HepG2 (cell line): ENCODE measurements at regions not wholly inside any gene's neighbourhood (a gene's known extent, or its start where the extent isn't known, plus 50 kb on each side); places are given as distances from the start of the nearest gene placed in this dataset.
"Not testable (repeated sequence)": the region's sequence is repeated elsewhere in the genome, so short reads cannot be mapped to it uniquely, and the experiment has no call there.

Experiments used
- ATAC-seq: fragments of 200-7000 bp; cut with Tn5 transposase; 3 replicates; pipeline ENCODE4 v1.9.1; 2020; ENCODE audit warnings: mild to moderate bottlenecking, moderate library complexity
- BruUV-seq: library from RNA; stranded (reverse); fragments of 400-500 nt; replicated peaks from 2 replicates; lab custom pipeline; 2021; lab: Mats Ljungman, UMichigan
- CTCF ChIA-PET: fragments of 300-600 bp; formaldehyde crosslinking; extraction: SDS; loops from one replicate; lab custom pipeline; 2021; ENCODE audit warnings: low total read pairs, inconsistent platforms, low intra/inter-chr PET ratio; lab: Yijun Ruan, JAX
- POLR2A ChIA-PET: fragments of 350-600 bp; sonication (Branson Sonifier 250); formaldehyde crosslinking; loops from one replicate; lab custom pipeline; 2020; ENCODE audit warnings: antibody characterized with exemption, inconsistent platforms; lab: Yijun Ruan, JAX
- DNase-seq: peaks from one replicate; pipeline ENCODE4 v3.0.0-alpha.2; 2015; ENCODE audit warnings: low spot score
- FAIRE-seq: peaks from 3 replicates; lab custom pipeline; 2011; peaks lifted over from hg19 to GRCh38; lab: Jason Lieb, UNC
- H2AFZ ChIP-seq: one replicate; pipeline ENCODE4 v1.6.1; 2011; ENCODE audit warnings: low read length, inconsistent platforms
- H3K27ac ChIP-seq: fragments of 300-600 bp; 3 replicates; pipeline ENCODE4 v1.8.0; 2011; ENCODE audit warnings: mixed run types, mild to moderate bottlenecking, mixed read lengths, low read length, inconsistent platforms; ENCODE audit not compliant: insufficient read depth; ENCODE audit errors: extremely low read length
- H3K27me3 ChIP-seq, 2 experiments: fragments of 200-600 bp in 1 of 2; 2 replicates in 1 of 2; 3 replicates in 1 of 2; pipeline versions ENCODE4 v1.6.0 to v1.8.0; 2011; ENCODE audit warnings: low read length in 2 of 2, mild to moderate bottlenecking in 2 of 2, moderate library complexity in 2 of 2, inconsistent platforms in 1 of 2; ENCODE audit not compliant: insufficient read depth in 2 of 2, control insufficient read depth in 1 of 2
- H3K36me3 ChIP-seq, 2 experiments: fragments of 200-600 bp in 1 of 2; replicated peaks in 1 of 2; 2 replicates in 1 of 2; 3 replicates in 1 of 2; pipeline versions ENCODE4 v1.5.1 to v1.8.0; 2011; ENCODE audit warnings: low read length in 2 of 2, inconsistent platforms in 1 of 2; ENCODE audit not compliant: insufficient read depth in 2 of 2, control insufficient read depth in 1 of 2
- H3K4me1 ChIP-seq: 2 replicates; pipeline ENCODE4 v1.5.1; 2012; ENCODE audit warnings: low read length, inconsistent platforms; ENCODE audit not compliant: insufficient read depth
- H3K4me2 ChIP-seq: 2 replicates; pipeline ENCODE4 v1.6.0; 2011; ENCODE audit warnings: low read depth, low read length, inconsistent platforms
- H3K4me3 ChIP-seq, 3 experiments: fragments of 200-600 bp in 1 of 3; sonication (generic), shearing (Covaris generic) in 1 of 3; replicated peaks in 1 of 3; 2 replicates each; pipeline ENCODE4 v1.5.1; 2011 to 2016; ENCODE audit warnings: low read length in 3 of 3, inconsistent platforms in 2 of 3, low read depth in 2 of 3, mild to moderate bottlenecking in 2 of 3, control low read depth in 1 of 3, mixed read lengths in 1 of 3; ENCODE audit not compliant: insufficient read depth in 1 of 3
- H3K79me2 ChIP-seq: one replicate; pipeline ENCODE4 v1.6.1; 2011; ENCODE audit warnings: low read length, inconsistent platforms; ENCODE audit not compliant: insufficient read depth
- H3K9ac ChIP-seq: 2 replicates; pipeline ENCODE4 v1.6.0; 2011; ENCODE audit warnings: mild to moderate bottlenecking, low read depth, low read length, inconsistent platforms; ENCODE audit not compliant: insufficient read depth
- H3K9me3 ChIP-seq: 2 replicates; pipeline ENCODE4 v1.5.1; 2012; ENCODE audit warnings: mild to moderate bottlenecking, low read length
- H4K20me1 ChIP-seq: 2 replicates; pipeline ENCODE4 v1.6.0; 2011; ENCODE audit warnings: inconsistent platforms, mild to moderate bottlenecking, low read length, moderate library complexity; ENCODE audit not compliant: insufficient read depth
- DNMT1 ChIP-seq: sonication (generic); formaldehyde crosslinking; IDR thresholded peaks from 2 replicates; pipeline ENCODE4 v1.5.1; 2020; ENCODE audit warnings: mild to moderate bottlenecking, missing genetic modification reagents
- ZNF136 ChIP-seq: sonication (generic); formaldehyde crosslinking; IDR thresholded peaks from 2 replicates; pipeline ENCODE4 v1.8.1; 2022; ENCODE audit warnings: low read depth, mild to moderate bottlenecking, moderate library complexity, missing genetic modification reagents
- WGBS: methylation state at CpG from one replicate; pipeline ENCODE4 v1.1.6; 2017; ENCODE audit warnings: low lambda C conversion rate; 5-methylcytosine and 5-hydroxymethylcytosine counted together
- in situ Hi-C: cut with HindIII; loops from 2 replicates; pipeline ENCODE4 v1.10.0; 2017; ENCODE audit warnings: low pct_unique_long_range_greater_than_20kb; ENCODE audit not compliant: extremely low pct_ligation_motif_present
- intact Hi-C: fragments of 100-400 bp; cut with micrococcal nuclease; formaldehyde crosslinking; loops from one replicate; pipeline ENCODE4 v1.10.0; 2022; ENCODE audit not compliant: unreplicated experiment

GRCh38 chr2:131590896-131591295 lies 63.2 kb downstream of the CCDC74A start:
- ATAC-seq (no peak), FAIRE-seq (no peak), DNase-seq (no peak)
- TF ChIP-seq DNMT1 (CRISPR knock-in tag) (0 out of 2 replicates have a peak, but pooled peaks have one; percentile 51), ZNF136 (CRISPR knock-in tag) (no peak)
- ChIA-PET CTCF (no interaction called here), POLR2A (no interaction called here)
- H3K27me3 ChIP-seq = peaks cover 2 to 13% of the 10 kb centered on the region in 2 experiments; a peak in 3 of 5 replicates
- WGBS = 80% methylated on average over 38 of the region's 39 CpGs
- H3K4me1 ChIP-seq = no peaks in the 10 kb centered on the region
- H3K4me2 ChIP-seq = no peak overlapping the region
- no peak overlapping the region for H2AFZ ChIP-seq
- no peaks in the 10 kb centered on the region for H3K9me3 ChIP-seq
- intact Hi-C loops = no loop called here
- BruUV-seq = no TSS peak
- no peaks in the 10 kb centered on the region for H4K20me1 ChIP-seq
- H3K36me3 ChIP-seq = no peaks in the 10 kb centered on the region
- H3K4me3 ChIP-seq = no peak overlapping the region
- no peak overlapping the region for H3K9ac ChIP-seq
- in situ Hi-C loops = no loop called here
- H3K79me2 ChIP-seq = no peaks in the 10 kb centered on the region
- no peak overlapping the region for H3K27ac ChIP-seq

GRCh38 chr2:131596561-131596960 lies 68.9 kb downstream of the CCDC74A start:
- H3K27me3 ChIP-seq, H3K4me1 ChIP-seq, CTCF ChIA-PET, POLR2A ChIA-PET, BruUV-seq, FAIRE-seq, H3K4me3 ChIP-seq, H3K9me3 ChIP-seq, H3K79me2 ChIP-seq, H3K4me2 ChIP-seq, ATAC-seq, in situ Hi-C loops, H4K20me1 ChIP-seq, H3K27ac ChIP-seq, H2AFZ ChIP-seq, H3K36me3 ChIP-seq, H3K9ac ChIP-seq, DNase-seq, intact Hi-C loops: not testable (repeated sequence)
- 0% methylated on average over 5 of the region's 5 CpGs for WGBS

GRCh38 chr2:131602444-131602843 lies 74.8 kb downstream of the CCDC74A start:
- ATAC-seq, H3K36me3 ChIP-seq, H3K27me3 ChIP-seq, H2AFZ ChIP-seq, H3K9me3 ChIP-seq, H3K4me2 ChIP-seq, H3K79me2 ChIP-seq, H3K9ac ChIP-seq, BruUV-seq, FAIRE-seq, H4K20me1 ChIP-seq, CTCF ChIA-PET, DNase-seq, in situ Hi-C loops, H3K4me3 ChIP-seq, H3K27ac ChIP-seq, intact Hi-C loops, POLR2A ChIA-PET, H3K4me1 ChIP-seq: not testable (repeated sequence)
- 36% methylated on average over 5 of the region's 5 CpGs for WGBS

GRCh38 chr2:131604652-131605051 lies 77.0 kb downstream of the CCDC74A start:
- 16% methylated on average over 2 of the region's 2 CpGs for WGBS
- not testable (repeated sequence) for BruUV-seq

More at GRCh38 chr2:131604652-131605051, 77.0 kb downstream of the CCDC74A start:
- H3K27me3 ChIP-seq, ATAC-seq, in situ Hi-C loops, H3K9me3 ChIP-seq, POLR2A ChIA-PET, H3K79me2 ChIP-seq, H3K4me3 ChIP-seq, H4K20me1 ChIP-seq, intact Hi-C loops, H3K36me3 ChIP-seq, H3K4me1 ChIP-seq, H3K9ac ChIP-seq, H3K4me2 ChIP-seq, H3K27ac ChIP-seq, CTCF ChIA-PET, FAIRE-seq, H2AFZ ChIP-seq, DNase-seq: not testable (repeated sequence)
